HL-60/S4 treated with phorbol 12-myristate 13-acetate at 8.2 ng/mL for 4 days and 3 days (cell line): ENCODE measurements at regions not wholly inside any gene's neighbourhood (a gene's known extent, or its start where the extent isn't known, plus 50 kb on each side); places are given as distances from the start of the nearest gene placed in this dataset.
"Not testable (repeated sequence)": the region's sequence is repeated elsewhere in the genome, so short reads cannot be mapped to it uniquely, and the experiment has no call there.

Source experiments
- in situ Hi-C: fragments of 300-500 bp; cut with MboI; formaldehyde crosslinking; loops from 2 replicates; pipeline ENCODE4 v1.15.0; 2022; ENCODE audit warnings: low sequenced_read_pairs

DNA sequence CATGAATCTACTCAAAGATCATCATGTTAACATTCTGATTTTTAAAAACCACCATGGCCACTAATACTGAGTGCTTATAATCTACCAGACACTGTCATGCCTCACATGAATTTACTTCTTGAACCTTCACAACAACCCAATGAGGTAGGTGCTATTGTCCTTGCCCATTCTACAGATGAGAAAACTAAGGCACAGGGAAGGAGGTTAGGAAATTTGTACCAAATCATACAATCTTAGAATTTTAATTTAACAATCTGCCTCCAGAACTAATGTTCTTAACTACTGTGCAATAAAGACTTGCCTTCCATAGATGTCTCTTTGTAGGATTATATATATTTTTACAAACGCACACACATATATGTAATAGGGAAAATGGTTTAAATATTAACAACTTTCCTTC is 269.5 kb downstream of the ALDH8A1 start:
- in situ Hi-C loops = no loop called here

DNA sequence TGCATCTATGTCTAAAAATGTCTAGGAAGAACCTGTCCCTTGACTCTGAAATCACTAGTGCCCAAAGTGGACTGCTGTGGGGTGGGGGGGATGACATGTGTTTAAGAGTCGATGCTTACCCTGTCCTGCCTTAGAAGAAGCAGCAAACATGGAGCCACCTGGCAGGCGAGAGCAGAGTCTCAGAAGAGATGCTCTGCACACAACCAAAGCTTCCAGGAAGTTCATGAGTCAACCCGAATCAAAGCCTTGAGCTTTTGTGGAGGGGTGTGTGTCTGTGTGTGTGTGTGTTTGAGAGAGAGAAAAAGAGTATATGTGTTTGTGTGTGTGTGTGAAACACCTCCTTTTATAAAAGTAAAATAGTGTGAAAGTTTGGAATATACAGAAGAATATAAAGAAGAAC is 269.9 kb downstream of the ALDH8A1 start:
- in situ Hi-C loops = no loop called here

DNA sequence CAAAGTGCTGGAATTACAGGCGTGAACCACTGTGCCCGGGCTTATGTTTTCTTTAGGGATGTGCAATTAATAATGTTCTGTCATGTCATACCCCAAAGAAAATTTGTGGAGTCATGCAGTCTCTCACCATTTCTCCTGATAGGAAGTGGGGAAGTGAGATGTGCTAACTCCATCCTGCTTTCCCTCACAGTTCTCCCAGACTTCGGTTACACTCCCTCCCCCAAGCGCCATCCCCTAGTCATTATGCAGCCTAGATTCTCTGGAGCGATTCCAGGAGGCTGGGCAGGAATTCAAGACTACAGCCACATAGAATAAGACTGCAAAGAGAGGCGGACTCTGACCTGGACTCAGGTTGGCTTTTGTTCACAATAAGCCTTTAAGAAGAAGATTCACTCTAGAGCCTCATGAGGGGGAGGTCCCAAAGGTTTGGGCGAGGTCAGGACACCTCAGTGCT is 271.4 kb downstream of the ALDH8A1 start:
- in situ Hi-C loops = no loop called here

DNA sequence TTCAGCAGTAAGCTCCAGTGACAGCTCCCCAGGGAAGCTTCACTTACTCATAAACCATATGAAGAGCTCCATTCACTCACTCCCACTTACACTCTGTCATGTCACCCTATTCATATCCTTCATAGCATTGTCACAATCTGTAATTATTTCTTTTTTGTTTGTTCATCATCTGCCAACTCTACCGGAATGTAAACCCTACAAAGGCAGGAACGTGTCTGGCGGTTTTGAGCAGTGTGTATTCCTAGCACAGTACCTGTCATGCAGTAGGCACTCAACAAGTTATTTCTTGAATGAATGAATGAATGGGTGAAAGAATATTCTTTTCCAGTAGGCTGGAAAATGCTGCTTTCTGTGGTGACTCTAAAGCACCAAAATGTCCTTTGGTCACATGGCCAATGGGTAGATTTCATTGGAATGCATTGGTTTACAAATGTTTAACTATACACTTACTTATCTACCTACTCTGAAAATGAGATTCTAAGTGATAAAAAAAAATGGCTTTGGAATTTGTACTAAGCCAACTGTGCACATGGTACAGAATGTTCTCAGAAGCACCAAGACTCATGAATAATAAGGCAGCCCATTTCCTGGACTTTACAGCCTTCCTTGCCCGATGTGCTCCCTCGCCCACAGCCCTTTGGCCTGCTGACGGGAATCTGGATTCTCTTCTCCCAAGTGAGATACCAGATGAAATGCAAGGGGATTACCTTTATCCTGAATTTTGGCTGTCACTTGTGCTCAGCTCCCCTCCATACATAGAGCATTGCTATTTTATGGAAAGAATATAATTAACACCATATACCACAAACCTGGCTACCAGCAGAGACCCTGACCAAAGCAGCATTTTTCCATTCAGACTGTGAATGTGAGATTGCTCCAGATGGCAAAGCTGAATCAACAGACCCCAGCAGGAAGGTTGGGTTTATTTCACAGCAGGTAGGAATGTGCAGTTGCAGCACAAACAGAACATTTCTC is 273.3 kb downstream of the ALDH8A1 start:
- in situ Hi-C loops = no loop called here

DNA sequence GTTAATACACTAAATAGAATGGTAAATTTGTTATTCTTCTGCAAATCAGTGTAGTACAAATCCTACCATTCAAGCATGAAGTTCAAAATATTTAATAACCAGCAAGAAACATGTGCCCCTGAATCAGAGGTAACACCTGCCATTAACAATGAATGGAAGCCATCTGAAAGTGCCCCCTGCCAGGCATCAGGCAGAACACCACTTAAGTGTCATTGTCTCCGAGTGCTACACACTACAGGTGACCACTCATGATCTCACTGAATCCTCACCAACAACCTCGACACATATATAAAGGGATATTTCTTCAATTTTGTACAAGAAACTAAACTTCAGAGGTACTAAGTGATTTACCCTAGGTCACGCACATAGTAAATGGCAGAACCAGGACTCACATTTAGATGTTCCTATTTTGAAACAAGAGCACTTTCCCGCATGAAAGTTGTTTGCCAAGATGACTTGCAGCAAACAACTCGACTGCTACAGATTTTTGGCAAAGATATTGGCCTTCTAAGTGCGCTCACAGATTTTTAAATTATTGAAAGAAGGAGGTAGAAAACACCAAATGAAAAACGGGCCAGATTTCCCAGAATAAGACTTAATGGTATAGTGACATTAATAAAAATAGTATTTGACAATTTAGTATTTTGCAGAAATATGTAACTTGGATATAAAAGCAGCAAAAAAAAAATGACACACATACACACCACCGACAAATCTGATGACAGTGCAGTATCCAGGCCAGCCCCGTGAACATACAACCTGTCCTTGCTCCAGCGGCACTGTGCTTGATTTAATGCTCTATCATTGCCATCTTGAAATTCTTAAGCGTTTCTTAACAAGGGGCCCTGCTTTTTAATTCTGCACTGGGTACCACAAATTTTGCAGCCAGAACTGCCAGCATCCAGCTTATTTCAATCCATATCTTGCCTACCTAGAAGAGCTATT is 274.5 kb downstream of the ALDH8A1 start:
- in situ Hi-C loops = no loop called here

DNA sequence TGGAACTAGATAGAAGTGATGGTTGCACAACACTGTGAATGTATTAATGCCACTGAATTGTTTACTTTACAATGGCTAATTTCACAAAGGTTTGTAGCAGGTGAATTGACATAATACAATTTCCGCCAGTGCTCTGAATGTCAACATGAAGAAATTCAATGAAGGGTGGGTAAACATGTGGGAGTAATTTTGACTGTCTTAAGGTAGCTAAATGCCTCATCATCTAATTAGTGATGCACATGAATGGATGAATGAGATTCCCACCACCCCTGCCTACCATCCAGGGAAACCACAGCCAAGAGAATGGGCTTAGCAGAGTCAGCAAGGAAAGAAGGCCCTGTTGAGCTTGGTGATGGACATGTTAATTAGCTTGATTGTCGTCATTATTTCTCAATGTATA is 275.3 kb downstream of the ALDH8A1 start:
- in situ Hi-C loops = no loop called here

DNA sequence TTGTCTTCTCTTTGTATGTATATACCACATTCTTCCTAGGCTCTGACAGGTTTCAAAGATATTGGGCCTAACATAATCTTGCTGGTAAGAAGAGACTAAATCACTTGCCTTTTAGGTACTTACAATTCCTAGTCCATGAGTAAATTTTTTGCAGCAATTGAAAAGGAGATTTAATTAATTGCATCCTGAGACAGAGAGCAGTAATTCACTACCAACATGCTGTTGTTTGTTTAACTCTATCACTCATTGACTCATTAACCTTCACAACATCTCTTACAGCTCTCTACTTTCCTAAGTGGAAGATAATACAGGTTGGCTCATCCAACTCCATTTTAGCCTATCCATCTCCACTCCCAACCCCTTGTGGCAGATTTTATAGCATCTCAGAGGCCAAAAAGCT is 280.4 kb downstream of the ALDH8A1 start:
- in situ Hi-C loops = no loop called here

DNA sequence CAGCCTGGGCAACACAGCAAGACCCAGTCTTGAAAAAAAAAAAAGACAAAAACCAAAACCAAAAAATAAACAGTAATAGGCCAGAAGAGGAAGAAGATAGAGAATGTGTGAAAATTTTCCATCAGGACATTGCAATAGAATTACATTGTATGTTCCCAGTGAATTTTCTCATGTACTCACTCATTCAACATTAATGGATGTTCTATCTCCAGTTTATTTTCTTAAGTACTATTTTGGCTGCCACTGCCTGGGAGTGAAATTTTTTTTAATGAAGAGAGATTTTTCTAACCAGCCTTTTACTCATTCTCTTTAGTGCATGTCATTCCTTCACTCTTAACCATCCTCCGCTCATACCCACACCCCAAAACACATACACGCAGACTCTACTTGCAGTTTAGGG is 282.8 kb downstream of the ALDH8A1 start:
- in situ Hi-C loops = no loop called here

DNA sequence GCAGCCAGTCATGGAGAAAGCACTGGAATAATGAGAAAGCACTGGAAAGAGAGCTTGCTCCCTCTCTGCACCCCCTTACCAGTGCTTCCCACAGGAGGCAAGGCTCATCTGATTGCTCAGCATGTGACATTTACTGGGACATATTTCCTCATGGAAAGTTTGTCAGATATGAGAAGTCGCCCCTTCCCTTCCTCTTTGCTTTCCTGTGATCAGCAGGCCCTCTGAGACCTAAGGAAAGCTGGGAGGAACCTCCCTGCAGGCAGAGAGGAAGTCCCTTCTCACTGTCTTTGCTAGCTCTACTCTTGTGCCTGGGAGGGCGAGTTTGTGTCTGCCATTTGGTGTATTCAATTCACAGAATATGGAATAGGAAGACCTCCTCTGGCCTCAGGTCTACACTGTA is 283.8 kb downstream of the ALDH8A1 start:
- in situ Hi-C loops = no loop called here

DNA sequence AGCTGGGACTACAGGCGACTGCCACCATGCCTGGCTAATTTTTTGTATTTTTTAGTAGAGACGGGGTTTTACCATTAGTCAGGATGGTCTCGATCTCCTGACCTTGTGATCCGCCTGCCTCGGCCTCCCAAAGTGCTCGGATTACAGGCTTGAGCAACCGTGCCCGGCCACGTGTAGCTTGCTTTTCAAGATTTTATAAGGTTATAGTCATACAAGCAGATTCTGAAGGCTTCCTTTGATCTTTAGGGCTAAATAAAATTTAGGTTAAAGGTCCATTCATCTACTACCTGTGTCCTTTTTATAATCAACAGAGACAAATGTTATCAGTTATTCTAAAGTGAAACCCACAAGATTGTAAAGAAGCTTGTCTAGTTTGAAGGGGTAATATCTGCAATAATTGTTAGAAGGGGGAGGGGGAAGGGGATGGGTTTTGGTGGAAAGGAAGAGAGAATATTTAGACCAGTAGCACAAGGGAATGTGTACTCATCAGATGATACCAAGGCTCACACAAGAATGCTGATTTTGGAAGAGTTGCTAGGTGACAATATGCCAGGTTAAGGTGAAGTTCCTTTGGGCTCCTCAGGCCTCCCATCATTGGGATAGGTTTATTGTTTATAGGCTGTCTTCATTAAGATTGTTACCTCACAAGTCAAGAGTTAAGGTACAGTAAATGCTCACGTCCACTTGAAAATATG is 284.7 kb downstream of the ALDH8A1 start:
- in situ Hi-C loops = no loop called here

DNA sequence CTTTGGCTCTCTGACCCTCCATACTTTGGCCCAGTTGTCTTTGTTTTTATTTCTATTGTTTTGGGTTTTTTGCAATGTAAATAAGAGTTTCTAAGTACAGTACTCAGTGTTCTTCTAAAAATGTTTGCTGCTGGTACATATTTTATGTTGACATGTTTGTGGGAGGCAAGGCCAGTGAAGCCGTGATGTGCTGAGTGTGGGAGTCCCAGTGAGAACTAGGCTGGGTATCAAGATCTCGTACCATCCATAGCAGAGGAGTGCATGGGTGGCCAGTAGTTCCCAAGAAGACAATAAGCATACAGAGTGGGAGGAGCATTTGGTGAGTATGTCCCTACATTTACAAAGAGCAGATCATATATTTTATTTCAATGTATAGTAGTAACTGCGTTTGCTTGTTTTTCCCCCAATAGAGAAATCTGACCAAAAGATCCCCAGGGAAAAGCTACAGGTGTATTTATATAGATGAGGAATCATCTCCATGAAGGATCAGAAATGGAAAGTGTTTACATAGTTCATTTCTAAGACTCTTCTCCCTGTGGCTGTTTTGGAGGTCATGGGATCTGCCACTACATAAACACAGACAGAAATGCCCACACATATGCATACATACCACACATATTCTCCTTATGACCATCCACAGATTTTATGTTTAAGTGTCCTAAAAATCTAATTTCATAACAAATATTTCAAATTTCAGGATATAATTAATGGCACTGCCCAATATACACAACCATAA is 285.9 kb downstream of the ALDH8A1 start:
- in situ Hi-C loops = no loop called here

DNA sequence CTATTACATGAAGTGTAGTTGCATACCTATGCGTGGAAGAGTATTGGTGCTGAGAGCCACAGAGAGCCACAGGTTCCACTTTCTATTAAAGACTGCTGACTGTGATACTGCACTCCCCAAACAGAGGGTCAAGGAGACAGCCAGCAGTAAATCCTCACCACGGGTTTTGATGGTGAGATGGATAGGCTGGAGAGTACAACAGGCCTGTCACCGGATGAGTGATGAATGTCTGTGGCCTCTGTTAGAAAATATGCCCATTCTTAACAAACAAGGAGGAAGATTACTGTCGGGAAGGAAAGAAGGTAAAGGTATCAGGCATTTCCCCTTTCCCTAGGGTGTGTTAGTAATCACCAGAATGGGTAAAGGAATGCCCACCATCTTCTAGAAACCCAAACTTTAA is 286.5 kb downstream of the ALDH8A1 start:
- in situ Hi-C loops = no loop called here

DNA sequence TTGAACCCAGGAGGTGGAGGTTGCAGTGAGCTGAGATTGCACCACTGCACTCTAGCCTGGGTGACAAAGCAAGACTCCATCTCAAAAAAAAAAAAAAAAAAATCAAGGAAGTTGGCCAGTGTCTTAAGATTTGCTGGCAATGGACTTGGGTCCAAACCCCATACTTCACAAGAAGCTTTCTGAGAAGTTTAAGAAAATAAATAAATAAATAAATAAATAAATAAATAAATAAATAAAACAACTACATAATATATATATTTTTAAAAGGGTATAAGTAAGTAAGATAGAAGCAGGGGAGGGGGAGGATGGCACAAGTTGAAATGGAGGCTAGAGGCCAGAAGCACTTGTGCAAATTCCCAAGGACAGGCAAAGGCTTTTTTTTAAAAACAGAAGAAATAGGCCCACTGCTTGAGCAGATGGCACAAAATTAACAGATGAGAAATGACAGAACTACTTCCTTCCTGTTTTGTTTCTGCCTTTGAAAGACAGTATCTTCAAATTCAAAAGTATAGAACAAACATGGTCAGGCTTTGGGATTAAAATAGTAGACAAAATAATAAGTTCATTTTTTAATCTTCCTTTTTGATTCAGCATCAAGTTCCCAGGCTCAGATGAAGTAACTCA is 287.7 kb downstream of the ALDH8A1 start:
- in situ Hi-C loops = no loop called here

DNA sequence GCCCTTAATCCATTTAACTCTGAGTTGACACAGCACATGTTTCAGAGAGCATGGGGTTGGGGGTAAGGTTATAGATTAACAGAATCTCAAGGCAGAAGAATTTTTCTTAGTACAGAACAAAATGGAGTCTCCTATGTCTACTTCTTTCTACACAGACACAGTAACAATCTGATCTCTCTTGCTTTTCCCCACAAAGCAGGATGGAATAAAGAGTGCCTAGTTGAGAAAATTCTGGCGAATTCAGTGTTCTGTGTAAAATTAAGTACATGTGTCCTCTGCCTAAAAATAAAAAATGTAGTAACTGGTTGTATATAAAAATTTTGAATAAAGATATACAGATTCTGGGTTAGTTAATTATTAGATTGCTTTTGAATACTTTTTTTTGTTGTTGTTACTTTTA is 290.0 kb downstream of the ALDH8A1 start:
- in situ Hi-C loops = not testable (repeated sequence)

DNA sequence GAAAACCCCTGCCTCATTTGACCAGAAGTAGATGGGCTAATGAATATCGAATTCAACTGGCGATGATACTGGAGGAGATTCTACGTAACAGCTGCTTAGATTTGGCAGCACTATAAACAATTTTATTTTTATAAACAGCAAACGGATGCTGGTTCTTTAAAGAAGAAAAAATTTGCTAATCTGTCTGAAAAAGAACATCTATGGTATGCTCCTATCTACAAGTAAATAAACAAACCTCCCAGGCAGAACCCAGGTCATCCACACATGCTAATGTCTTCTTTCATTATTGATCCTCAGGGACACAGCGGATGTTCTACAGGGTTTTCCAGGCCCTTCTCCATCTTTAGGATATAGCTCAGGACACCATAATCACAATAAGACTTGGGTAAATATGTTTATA is 291.3 kb downstream of the ALDH8A1 start:
- in situ Hi-C loops = no loop called here

DNA sequence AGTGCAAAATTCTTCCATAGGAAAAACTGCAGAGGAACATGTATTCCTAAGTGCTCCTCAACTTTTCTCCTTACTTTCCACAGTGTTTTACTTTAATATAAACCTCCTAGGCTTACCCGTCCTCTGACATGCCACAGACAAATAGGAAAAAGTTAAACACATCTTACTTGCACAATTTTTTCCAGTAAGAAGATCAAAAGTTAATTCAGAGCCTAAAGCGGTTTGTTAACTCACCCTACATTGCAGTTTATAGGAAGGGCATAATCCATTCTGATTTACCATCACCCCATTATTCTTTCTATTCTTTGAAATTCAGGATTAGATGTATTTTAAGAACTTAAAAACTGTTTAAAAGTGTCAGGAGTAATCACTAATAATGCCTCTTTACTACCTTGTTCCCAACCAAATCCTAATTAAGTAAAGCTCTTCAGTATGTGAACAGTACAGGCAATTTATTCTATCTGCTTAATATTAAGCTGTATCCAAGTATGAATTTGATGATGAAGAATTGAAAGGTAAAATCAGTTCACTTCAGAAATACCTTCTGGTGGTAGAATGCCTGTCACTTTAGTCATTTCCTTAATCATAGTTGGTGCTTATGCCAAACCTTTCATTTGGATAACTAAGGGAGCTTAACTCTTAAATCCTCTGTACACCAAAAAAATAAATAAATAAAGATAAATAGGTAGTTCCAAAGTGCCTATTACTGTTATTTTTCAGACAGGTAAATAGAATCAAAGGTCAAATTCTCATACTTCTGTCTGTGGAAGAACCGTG is 292.0 kb downstream of the ALDH8A1 start:
- in situ Hi-C loops = no loop called here

DNA sequence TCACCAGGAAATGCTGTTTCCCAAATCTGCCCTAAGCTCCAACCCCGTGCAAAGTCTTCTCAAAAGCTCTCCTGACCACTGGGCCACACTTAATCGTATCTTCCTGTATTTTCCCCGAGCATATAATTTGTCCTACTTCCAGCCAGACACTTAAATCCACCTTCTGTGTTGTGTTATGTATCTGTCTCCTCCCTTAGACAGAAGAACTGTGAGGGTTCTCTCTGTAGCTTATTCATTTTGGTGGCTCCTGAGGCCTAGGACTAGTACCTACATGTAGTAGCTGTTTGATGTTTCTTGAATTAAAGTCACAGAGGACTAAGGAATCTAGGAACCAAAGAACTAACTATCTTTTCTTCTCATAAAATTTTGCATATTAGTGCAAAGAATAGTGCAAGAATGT is 292.6 kb downstream of the ALDH8A1 start:
- in situ Hi-C loops = no loop called here

DNA sequence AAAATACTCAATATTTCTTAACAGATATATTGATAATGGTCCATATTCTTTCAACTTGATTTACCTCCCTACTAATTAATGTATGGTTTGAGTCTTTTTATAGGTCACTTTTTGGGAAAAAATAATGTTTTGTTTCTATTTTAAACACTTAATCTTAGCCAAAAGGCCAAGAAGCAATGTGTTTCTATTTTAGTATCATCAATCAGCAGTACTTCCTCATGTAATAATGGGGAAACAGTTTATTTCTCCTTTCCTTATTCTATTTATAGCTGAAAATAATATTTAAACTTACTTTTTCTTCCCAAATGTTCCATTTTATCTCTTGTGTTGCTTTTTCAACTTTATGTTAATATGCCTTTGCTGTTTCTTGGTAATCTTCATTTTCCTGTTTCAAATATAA is 295.1 kb downstream of the ALDH8A1 start:
- in situ Hi-C loops = no loop called here

DNA sequence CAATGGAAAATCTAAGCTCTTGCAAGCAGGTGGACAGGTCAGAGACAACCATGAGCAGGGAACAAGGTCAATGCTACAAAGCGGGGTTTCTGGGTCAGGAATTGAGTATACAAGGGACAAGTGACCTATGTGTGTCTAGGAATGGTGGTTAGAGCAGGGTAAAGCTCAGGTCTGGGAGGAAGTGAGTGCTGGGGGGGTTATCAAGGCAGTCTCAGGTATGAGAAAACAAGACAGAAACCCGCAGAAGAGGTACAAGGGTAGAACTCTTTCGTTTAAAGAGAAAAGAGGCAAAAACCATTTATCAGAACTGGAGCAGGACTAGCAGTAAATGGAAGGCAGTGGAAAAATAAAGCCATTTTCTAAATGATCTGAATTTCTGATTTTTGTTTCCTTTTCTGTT is 298.4 kb downstream of the ALDH8A1 start:
- in situ Hi-C loops = no loop called here
